WTC11 (cell line): ENCODE measurements at regions not wholly inside any gene's neighbourhood (a gene's known extent, or its start where the extent isn't known, plus 50 kb on each side); places are given as distances from the start of the nearest gene placed in this dataset.

Experiments
- ATAC-seq: fragments of 200-7000 bp; cut with Tn5 transposase; 2 replicates; pipeline ENCODE4 v1.10.0; 2021; ENCODE audit warnings: mild to moderate bottlenecking, moderate library complexity
- CTCF ChIA-PET: fragments of 300-600 bp; sonication (Branson Sonifier 250); formaldehyde crosslinking; loops from one replicate; lab custom pipeline; 2021; ENCODE audit warnings: antibody characterized with exemption; lab: Charles Lee
- POLR2A ChIA-PET: fragments of 350-600 bp; sonication (Branson Sonifier 250); formaldehyde crosslinking; loops from one replicate; lab custom pipeline; 2021; ENCODE audit warnings: antibody characterized with exemption; lab: Charles Lee
- DNase-seq: peaks from one replicate; pipeline ENCODE4 v3.0.0; 2021; ENCODE audit warnings: low spot score
- H3K27ac Mint-ChIP-seq: 2 replicates; pipeline ENCODE4 v1.8.0; 2021; ENCODE audit warnings: mixed read lengths
- H3K27me3 Mint-ChIP-seq: 2 replicates; pipeline ENCODE4 v1.8.0; 2021; ENCODE audit warnings: low read depth, mild to moderate bottlenecking, moderate library complexity, mixed read lengths
- H3K36me3 Mint-ChIP-seq: 2 replicates; pipeline ENCODE4 v1.8.0; 2021; ENCODE audit warnings: mixed read lengths
- H3K4me1 Mint-ChIP-seq: 2 replicates; pipeline ENCODE4 v1.8.0; 2022; ENCODE audit warnings: mixed read lengths
- H3K4me3 Mint-ChIP-seq: 2 replicates; pipeline ENCODE4 v1.8.0; 2021; ENCODE audit warnings: mild to moderate bottlenecking, moderate library complexity, mixed read lengths
- H3K9me3 Mint-ChIP-seq: 2 replicates; pipeline ENCODE4 v1.8.0; 2021; ENCODE audit warnings: mixed read lengths
- ATF2 ChIP-seq: sonication (generic); formaldehyde crosslinking; IDR thresholded peaks from 2 replicates; pipeline ENCODE4 v1.8.1; 2022; ENCODE audit warnings: low read depth, missing genetic modification reagents, borderline replicate concordance
- ATF3 ChIP-seq: sonication (generic); formaldehyde crosslinking; conservative IDR thresholded peaks from 2 replicates; pipeline ENCODE4 v1.8.1; 2022; ENCODE audit warnings: mild to moderate bottlenecking, missing genetic modification reagents
- ELF4 ChIP-seq: sonication (generic); formaldehyde crosslinking; IDR thresholded peaks from 2 replicates; pipeline ENCODE4 v1.8.1; 2022; ENCODE audit warnings: low read depth, mild to moderate bottlenecking, moderate library complexity, missing genetic modification reagents
- FOXP1 ChIP-seq: sonication (generic); formaldehyde crosslinking; IDR thresholded peaks from 2 replicates; pipeline ENCODE4 v1.8.0; 2022; ENCODE audit warnings: missing genetic modification reagents, mild to moderate bottlenecking, moderate library complexity, borderline replicate concordance
- JUN ChIP-seq: sonication (generic); formaldehyde crosslinking; IDR thresholded peaks from 2 replicates; pipeline ENCODE4 v1.8.0; 2023; ENCODE audit warnings: mild to moderate bottlenecking, missing genetic modification reagents
- MYBL2 ChIP-seq: sonication (generic); formaldehyde crosslinking; IDR thresholded peaks from 2 replicates; pipeline ENCODE4 v1.8.1; 2023; ENCODE audit warnings: mild to moderate bottlenecking, moderate library complexity, missing genetic modification reagents
- NFATC4 ChIP-seq: fragments of 250-450 bp; sonication (Bioruptor Pico); IDR thresholded peaks from 2 replicates; pipeline ENCODE4 v1.9.0; 2021; ENCODE audit warnings: mild to moderate bottlenecking
- NFE2L1 ChIP-seq: sonication (generic); formaldehyde crosslinking; IDR thresholded peaks from 2 replicates; pipeline ENCODE4 v1.8.1; 2023; ENCODE audit warnings: missing genetic modification reagents
- NR2C2 ChIP-seq: sonication (generic); formaldehyde crosslinking; IDR thresholded peaks from 2 replicates; pipeline ENCODE4 v1.8.0; 2022; ENCODE audit warnings: mild to moderate bottlenecking, missing genetic modification reagents
- SMAD3 ChIP-seq: sonication (generic); formaldehyde crosslinking; IDR thresholded peaks from 2 replicates; pipeline ENCODE4 v1.8.0; 2022; ENCODE audit warnings: missing genetic modification reagents, mild to moderate bottlenecking, borderline replicate concordance
- SMAD4 ChIP-seq: sonication (generic); formaldehyde crosslinking; IDR thresholded peaks from 2 replicates; pipeline ENCODE4 v1.8.0; 2022; ENCODE audit warnings: mild to moderate bottlenecking, missing genetic modification reagents
- ZNF219 ChIP-seq: sonication (generic); formaldehyde crosslinking; IDR thresholded peaks from 2 replicates; pipeline ENCODE4 v1.8.0; 2023; ENCODE audit warnings: missing genetic modification reagents, mild to moderate bottlenecking, borderline replicate concordance
- ZNF317 ChIP-seq: sonication (generic); formaldehyde crosslinking; IDR thresholded peaks from 2 replicates; pipeline ENCODE4 v1.8.1; 2023; ENCODE audit warnings: low read depth, mild to moderate bottlenecking, moderate library complexity, missing genetic modification reagents, borderline replicate concordance
- ZNF423 ChIP-seq: fragments of 250-450 bp; sonication (Bioruptor Pico); IDR thresholded peaks from 2 replicates; pipeline ENCODE4 v2.1.2; 2022; ENCODE audit warnings: mild to moderate bottlenecking, moderate library complexity
- ZNF512 ChIP-seq: sonication (generic); formaldehyde crosslinking; IDR thresholded peaks from 2 replicates; pipeline ENCODE4 v1.8.1; 2022; ENCODE audit warnings: missing genetic modification reagents, borderline replicate concordance
- ZNF532 ChIP-seq: fragments of 250-450 bp; sonication (Bioruptor Pico); IDR thresholded peaks from 2 replicates; pipeline ENCODE4 v1.9.0; 2021; ENCODE audit warnings: mild to moderate bottlenecking, borderline replicate concordance
- TF ChIP-seq, protein P1 (sequence below): sonication (generic); formaldehyde crosslinking; IDR thresholded peaks from 2 replicates; pipeline ENCODE4 v1.8.1; 2022; ENCODE audit warnings: mild to moderate bottlenecking, moderate library complexity, missing genetic modification reagents
- TF ChIP-seq, protein P2 (sequence below): sonication (generic); formaldehyde crosslinking; IDR thresholded peaks from 2 replicates; pipeline ENCODE4 v1.8.1; 2023; ENCODE audit warnings: mild to moderate bottlenecking, missing genetic modification reagents, moderate library complexity
- TF ChIP-seq, protein P3 (sequence below): sonication (generic); formaldehyde crosslinking; IDR thresholded peaks from 2 replicates; pipeline ENCODE4 v1.8.0; 2022; ENCODE audit warnings: mild to moderate bottlenecking, missing genetic modification reagents

GRCh38 chr5:29524227-29524626 lies 1669.3 kb upstream of the CDH6 start:
- CTCF ChIA-PET: no interaction called here
- POLR2A ChIA-PET: no interaction called here
- no peak for DNase-seq
- peaks cover 11% of the 10 kb centered on the region; the same call in 1 of the 2 replicates for H3K9me3 Mint-ChIP-seq
- peaks cover 9% of the 10 kb centered on the region for H3K36me3 Mint-ChIP-seq
- H3K27me3 Mint-ChIP-seq: no peaks in the 10 kb centered on the region
- H3K27ac Mint-ChIP-seq: peak overlapping the region; percentile 93
- H3K4me1 Mint-ChIP-seq: peaks cover 20% of the 10 kb centered on the region
- TF ChIP-seq ELF4 (CRISPR knock-in tag): no peak
- no peak for TF ChIP-seq ZNF219 (CRISPR knock-in tag)
- no peak for TF ChIP-seq ZNF532 (CRISPR knock-in tag)
- no peak for TF ChIP-seq MYBL2 (CRISPR knock-in tag)
- TF ChIP-seq SMAD3 (CRISPR knock-in tag): no peak
- TF ChIP-seq ATF2: no peak
- TF ChIP-seq, protein P1, sequence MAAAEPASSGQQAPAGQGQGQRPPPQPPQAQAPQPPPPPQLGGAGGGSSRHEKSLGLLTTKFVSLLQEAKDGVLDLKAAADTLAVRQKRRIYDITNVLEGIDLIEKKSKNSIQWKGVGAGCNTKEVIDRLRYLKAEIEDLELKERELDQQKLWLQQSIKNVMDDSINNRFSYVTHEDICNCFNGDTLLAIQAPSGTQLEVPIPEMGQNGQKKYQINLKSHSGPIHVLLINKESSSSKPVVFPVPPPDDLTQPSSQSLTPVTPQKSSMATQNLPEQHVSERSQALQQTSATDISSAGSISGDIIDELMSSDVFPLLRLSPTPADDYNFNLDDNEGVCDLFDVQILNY: no peak
- TF ChIP-seq ATF3 (CRISPR knock-in tag): no peak
- TF ChIP-seq, protein P2, sequence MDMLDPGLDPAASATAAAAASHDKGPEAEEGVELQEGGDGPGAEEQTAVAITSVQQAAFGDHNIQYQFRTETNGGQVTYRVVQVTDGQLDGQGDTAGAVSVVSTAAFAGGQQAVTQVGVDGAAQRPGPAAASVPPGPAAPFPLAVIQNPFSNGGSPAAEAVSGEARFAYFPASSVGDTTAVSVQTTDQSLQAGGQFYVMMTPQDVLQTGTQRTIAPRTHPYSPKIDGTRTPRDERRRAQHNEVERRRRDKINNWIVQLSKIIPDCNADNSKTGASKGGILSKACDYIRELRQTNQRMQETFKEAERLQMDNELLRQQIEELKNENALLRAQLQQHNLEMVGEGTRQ (CRISPR knock-in tag): no peak
- no peak for TF ChIP-seq ZNF512 (CRISPR knock-in tag)
- no peak for TF ChIP-seq FOXP1 (CRISPR knock-in tag)
- TF ChIP-seq SMAD4 (CRISPR knock-in tag): no peak
- no peak for TF ChIP-seq NFATC4 (CRISPR knock-in tag)
- TF ChIP-seq, protein P3, sequence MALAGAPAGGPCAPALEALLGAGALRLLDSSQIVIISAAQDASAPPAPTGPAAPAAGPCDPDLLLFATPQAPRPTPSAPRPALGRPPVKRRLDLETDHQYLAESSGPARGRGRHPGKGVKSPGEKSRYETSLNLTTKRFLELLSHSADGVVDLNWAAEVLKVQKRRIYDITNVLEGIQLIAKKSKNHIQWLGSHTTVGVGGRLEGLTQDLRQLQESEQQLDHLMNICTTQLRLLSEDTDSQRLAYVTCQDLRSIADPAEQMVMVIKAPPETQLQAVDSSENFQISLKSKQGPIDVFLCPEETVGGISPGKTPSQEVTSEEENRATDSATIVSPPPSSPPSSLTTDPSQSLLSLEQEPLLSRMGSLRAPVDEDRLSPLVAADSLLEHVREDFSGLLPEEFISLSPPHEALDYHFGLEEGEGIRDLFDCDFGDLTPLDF: no peak
- TF ChIP-seq JUN (CRISPR knock-in tag): no peak
- no peak for TF ChIP-seq ZNF423 (CRISPR knock-in tag)
- no peak for TF ChIP-seq ZNF317 (CRISPR knock-in tag)
- TF ChIP-seq NR2C2 (CRISPR knock-in tag): no peak
- no peak for TF ChIP-seq NFE2L1 (CRISPR knock-in tag)
- peak overlapping the region; percentile 16 for H3K4me3 Mint-ChIP-seq
- ATAC-seq: peak; percentile 72
